HEK293 (cell line): ENCODE measurements at regions not wholly inside any gene's neighbourhood (a gene's known extent, or its start where the extent isn't known, plus 50 kb on each side); places are given as distances from the start of the nearest gene placed in this dataset.

Experiments
- CTCF ChIA-PET: fragments of 350-600 bp; formaldehyde crosslinking; extraction: SDS; loops from one replicate; lab custom pipeline; 2021; ENCODE audit warnings: antibody characterized with exemption; lab: Yijun Ruan, JAX
- POLR2A ChIA-PET: fragments of 300-600 bp; formaldehyde crosslinking; extraction: SDS; loops from one replicate; lab custom pipeline; 2020; ENCODE audit warnings: antibody characterized with exemption, inconsistent platforms; lab: Yijun Ruan, JAX
- H3K27ac ChIP-seq: fragments of 200-500 bp; sonication (Bioruptor generic); 2 replicates; pipeline ENCODE4 v1.5.1; 2014; ENCODE audit warnings: low read depth, low read length, control low read depth, inconsistent platforms; ENCODE audit errors: extremely low read depth
- H3K36me3 ChIP-seq, 2 experiments: fragments of 200-500 bp in 1 of 2; sonication (Bioruptor generic) in 1 of 2; 1 replicate in 1 of 2; 2 replicates in 1 of 2; pipeline ENCODE4 v1.5.1; 2014 to 2017; ENCODE audit warnings: inconsistent platforms in 2 of 2, low read length in 2 of 2; ENCODE audit not compliant: control insufficient read depth in 2 of 2, insufficient read depth in 1 of 2
- H3K4me1 ChIP-seq: fragments of 200-500 bp; sonication (Bioruptor generic); 2 replicates; pipeline ENCODE4 v1.5.1; 2014; ENCODE audit warnings: mild to moderate bottlenecking, low read length, inconsistent platforms; ENCODE audit not compliant: control insufficient read depth, insufficient read depth
- H3K4me3 ChIP-seq: 2 replicates; pipeline ENCODE4 v1.5.1; 2011; ENCODE audit warnings: low read depth, mild to moderate bottlenecking, control low read depth, low read length, moderate library complexity
- H3K9me3 ChIP-seq: fragments of 200-500 bp; sonication (Bioruptor generic); 2 replicates; pipeline ENCODE4 v1.5.1; 2014; ENCODE audit warnings: low read depth, low read length, inconsistent platforms; ENCODE audit not compliant: control insufficient read depth, insufficient read depth
- HOXD13 ChIP-seq: sonication (generic); formaldehyde crosslinking; IDR thresholded peaks from 2 replicates; pipeline ENCODE4 v1.8.0; 2022; ENCODE audit warnings: missing genetic modification reagents, borderline replicate concordance
- OVOL3 ChIP-seq: fragments of 450-650 bp; formaldehyde crosslinking; IDR thresholded peaks from 2 replicates; pipeline ENCODE4 v1.5.1; 2016; ENCODE audit warnings: missing biosample characterization, missing genetic modification characterization
- SETDB1 ChIP-seq: IDR thresholded peaks from one replicate; pipeline ENCODE4 v1.6.1; 2017; ENCODE audit warnings: mild to moderate bottlenecking, low read length, moderate library complexity, mixed read lengths; ENCODE audit not compliant: insufficient read length
- SP2 ChIP-seq: fragments of 450-650 bp; formaldehyde crosslinking; IDR thresholded peaks from 2 replicates; pipeline ENCODE4 v1.5.1; 2016; ENCODE audit warnings: missing biosample characterization, missing genetic modification characterization
- TCF7L2 ChIP-seq: IDR thresholded peaks from 2 replicates; pipeline ENCODE4 v1.6.1; 2011; ENCODE audit warnings: low read depth, mild to moderate bottlenecking, inconsistent platforms, low read length, moderate library complexity, borderline replicate concordance
- ZBTB7A ChIP-seq: fragments of 450-650 bp; formaldehyde crosslinking; IDR thresholded peaks from 2 replicates; pipeline ENCODE4 v1.5.1; 2016; ENCODE audit warnings: low read depth, missing biosample characterization, missing genetic modification characterization
- ZNF138 ChIP-seq: fragments of 450-650 bp; formaldehyde crosslinking; IDR thresholded peaks from 2 replicates; pipeline ENCODE4 v1.5.1; 2016; ENCODE audit warnings: missing biosample characterization, missing genetic modification characterization, borderline replicate concordance
- ZNF24 ChIP-seq: fragments of 450-650 bp; formaldehyde crosslinking; IDR thresholded peaks from 2 replicates; pipeline ENCODE4 v1.5.1; 2016; ENCODE audit warnings: missing biosample characterization, missing genetic modification characterization
- ZNF324 ChIP-seq: fragments of 450-650 bp; formaldehyde crosslinking; IDR thresholded peaks from 2 replicates; pipeline ENCODE4 v1.5.1; 2016; ENCODE audit warnings: missing biosample characterization, missing genetic modification characterization
- ZNF391 ChIP-seq: fragments of 450-650 bp; formaldehyde crosslinking; IDR thresholded peaks from 2 replicates; pipeline ENCODE4 v1.5.1; 2016; ENCODE audit warnings: low read depth, missing biosample characterization, missing genetic modification characterization, borderline replicate concordance
- ZNF398 ChIP-seq: fragments of 450-650 bp; formaldehyde crosslinking; IDR thresholded peaks from 2 replicates; pipeline ENCODE4 v1.5.1; 2017; ENCODE audit warnings: missing biosample characterization, missing genetic modification characterization
- ZNF449 ChIP-seq: fragments of 450-650 bp; formaldehyde crosslinking; IDR thresholded peaks from 2 replicates; pipeline ENCODE4 v1.5.1; 2017; ENCODE audit warnings: missing biosample characterization, mild to moderate bottlenecking, missing genetic modification characterization, moderate library complexity
- ZNF501 ChIP-seq: fragments of 450-650 bp; formaldehyde crosslinking; IDR thresholded peaks from 2 replicates; pipeline ENCODE4 v1.5.1; 2016; ENCODE audit warnings: missing biosample characterization, missing genetic modification characterization
- ZNF518A ChIP-seq: fragments of 450-650 bp; formaldehyde crosslinking; conservative IDR thresholded peaks from 2 replicates; pipeline ENCODE4 v1.5.1; 2016; ENCODE audit warnings: low read depth, missing biosample characterization, missing genetic modification characterization
- ZNF529 ChIP-seq: fragments of 450-650 bp; formaldehyde crosslinking; IDR thresholded peaks from 2 replicates; pipeline ENCODE4 v1.5.1; 2017; ENCODE audit warnings: missing genetic modification characterization, missing biosample characterization; ENCODE audit not compliant: insufficient replicate concordance
- ZNF585B ChIP-seq: fragments of 450-650 bp; formaldehyde crosslinking; IDR thresholded peaks from 2 replicates; pipeline ENCODE4 v1.5.1; 2016; ENCODE audit warnings: missing biosample characterization, missing genetic modification characterization
- ZNF621 ChIP-seq: fragments of 450-650 bp; formaldehyde crosslinking; IDR thresholded peaks from 2 replicates; pipeline ENCODE4 v1.5.1; 2017; ENCODE audit warnings: missing biosample characterization, missing genetic modification characterization
- ZNF639 ChIP-seq: fragments of 450-650 bp; formaldehyde crosslinking; IDR thresholded peaks from 2 replicates; pipeline ENCODE4 v1.5.1; 2016; ENCODE audit warnings: missing biosample characterization, missing genetic modification characterization
- ZNF660 ChIP-seq: fragments of 450-650 bp; IDR thresholded peaks from 2 replicates; pipeline ENCODE4 v1.5.1; 2018; ENCODE audit warnings: missing biosample characterization, mild to moderate bottlenecking, missing genetic modification characterization
- ZSCAN30 ChIP-seq: fragments of 450-650 bp; IDR thresholded peaks from 2 replicates; pipeline ENCODE4 v1.5.1; 2018; ENCODE audit warnings: missing biosample characterization, mild to moderate bottlenecking, missing genetic modification characterization, moderate library complexity

- TF ChIP-seq ZNF398 (tag by site-specific recombination) (no peak), HOXD13 (CRISPR knock-in tag) (no peak), ZSCAN30 (tag by site-specific recombination) (no peak), SP2 (tag by site-specific recombination) (no peak), ZNF449 (tag by site-specific recombination) (no peak), ZNF518A (tag by site-specific recombination) (no peak), ZNF324 (tag by site-specific recombination) (no peak), ZNF391 (tag by site-specific recombination) (no peak)
- TF ChIP-seq, all 188 proteins: peak for 0
Observed at GRCh38 chr5:162466011-162466410, 398.4 kb downstream of the GABRG2 start (continued).

- ChIA-PET CTCF (no interaction called here), POLR2A (no interaction called here)
- Histone ChIP-seq H3K27ac (no peak overlapping the region), H3K9me3 (no peaks in the 10 kb centered on the region), H3K4me3 (no peak overlapping the region), H3K4me1 (no peaks in the 10 kb centered on the region), H3K36me3 (no peaks in the 10 kb centered on the region)
- TF ChIP-seq ZNF639 (tag by site-specific recombination) (no peak), SP2 (tag by site-specific recombination) (no peak), SETDB1 (no peak), ZNF501 (tag by site-specific recombination) (no peak), TCF7L2 (no peak), ZNF24 (tag by site-specific recombination) (no peak), OVOL3 (no peak), ZNF621 (no peak), ZBTB7A (no peak), ZNF585B (tag by site-specific recombination) (no peak), ZNF660 (tag by site-specific recombination) (no peak), ZNF529 (tag by site-specific recombination) (no peak), ZNF138 (tag by site-specific recombination) (no peak)
Observed at GRCh38 chr5:162473041-162473714, 405.6 kb downstream of the GABRG2 start.
